GM23338 (cell line): ENCODE measurements at regions not wholly inside any gene's neighbourhood (a gene's known extent, or its start where the extent isn't known, plus 50 kb on each side); places are given as distances from the start of the nearest gene placed in this dataset.

Source experiments
- EZH2 ChIP-seq: fragments of 200-600 bp; sonication (generic); IDR thresholded peaks from one replicate; pipeline ENCODE4 v1.8.0; 2017; ENCODE audit warnings: antibody characterized with exemption, mild to moderate bottlenecking, low read depth; ENCODE audit not compliant: unreplicated experiment
- EZH2phosphoT487 ChIP-seq: fragments of 200-600 bp; sonication (generic); IDR thresholded peaks from one replicate; pipeline ENCODE4 v1.8.1; 2018; ENCODE audit warnings: antibody characterized with exemption; ENCODE audit not compliant: unreplicated experiment
- JUNB ChIP-seq: IDR thresholded peaks from one replicate; pipeline ENCODE4 v1.6.1; 2016; ENCODE audit warnings: antibody characterized with exemption; ENCODE audit not compliant: unreplicated experiment
- POLR2AphosphoS5 ChIP-seq: IDR thresholded peaks from 2 replicates; pipeline ENCODE4 v1.6.1; 2016; ENCODE audit warnings: antibody characterized with exemption, low read depth
- TF ChIP-seq, protein P1 (sequence below), 2 experiments: fragments of 200-600 bp in 1 of 2; sonication (generic) in 1 of 2; conservative IDR thresholded peaks; 2 replicates each; pipeline versions ENCODE4 v1.5.1 to v1.6.1; 2016 to 2017; ENCODE audit warnings: antibody characterized with exemption in 2 of 2, low read depth in 2 of 2, mild to moderate bottlenecking in 2 of 2, moderate library complexity in 1 of 2
- TF ChIP-seq, protein P2 (sequence below): IDR thresholded peaks from one replicate; pipeline ENCODE4 v1.6.1; 2018; ENCODE audit warnings: antibody characterized with exemption; ENCODE audit not compliant: unreplicated experiment

DNA sequence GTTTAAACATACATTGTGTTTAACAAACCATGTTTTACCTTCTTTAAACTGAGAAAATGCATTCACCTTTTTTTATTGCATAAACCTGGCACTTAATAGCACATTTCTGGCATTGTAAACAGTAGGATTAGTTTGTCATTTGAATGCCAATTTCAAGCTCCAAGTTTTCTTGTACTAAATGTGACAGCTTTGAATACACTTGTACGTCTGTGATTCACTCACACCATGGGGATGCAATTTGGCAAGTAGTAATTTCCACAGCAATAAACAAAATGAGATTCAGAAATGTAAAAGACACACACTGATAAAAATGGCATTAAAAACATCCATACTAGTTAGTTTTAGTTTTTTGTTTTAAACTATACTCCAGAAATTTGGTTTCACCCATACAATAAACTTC is 598.9 kb downstream of the SI start:
- TF ChIP-seq, protein P1, sequence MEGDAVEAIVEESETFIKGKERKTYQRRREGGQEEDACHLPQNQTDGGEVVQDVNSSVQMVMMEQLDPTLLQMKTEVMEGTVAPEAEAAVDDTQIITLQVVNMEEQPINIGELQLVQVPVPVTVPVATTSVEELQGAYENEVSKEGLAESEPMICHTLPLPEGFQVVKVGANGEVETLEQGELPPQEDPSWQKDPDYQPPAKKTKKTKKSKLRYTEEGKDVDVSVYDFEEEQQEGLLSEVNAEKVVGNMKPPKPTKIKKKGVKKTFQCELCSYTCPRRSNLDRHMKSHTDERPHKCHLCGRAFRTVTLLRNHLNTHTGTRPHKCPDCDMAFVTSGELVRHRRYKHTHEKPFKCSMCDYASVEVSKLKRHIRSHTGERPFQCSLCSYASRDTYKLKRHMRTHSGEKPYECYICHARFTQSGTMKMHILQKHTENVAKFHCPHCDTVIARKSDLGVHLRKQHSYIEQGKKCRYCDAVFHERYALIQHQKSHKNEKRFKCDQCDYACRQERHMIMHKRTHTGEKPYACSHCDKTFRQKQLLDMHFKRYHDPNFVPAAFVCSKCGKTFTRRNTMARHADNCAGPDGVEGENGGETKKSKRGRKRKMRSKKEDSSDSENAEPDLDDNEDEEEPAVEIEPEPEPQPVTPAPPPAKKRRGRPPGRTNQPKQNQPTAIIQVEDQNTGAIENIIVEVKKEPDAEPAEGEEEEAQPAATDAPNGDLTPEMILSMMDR (conservative IDR thresholded peaks at IDR 0.05; ENCODE audit: low read depth in 2 of 2): no peak
- TF ChIP-seq POLR2AphosphoS5: no peak
- TF ChIP-seq JUNB: no peak
- TF ChIP-seq EZH2: no peak
- TF ChIP-seq EZH2phosphoT487: no peak
- TF ChIP-seq, protein P2, sequence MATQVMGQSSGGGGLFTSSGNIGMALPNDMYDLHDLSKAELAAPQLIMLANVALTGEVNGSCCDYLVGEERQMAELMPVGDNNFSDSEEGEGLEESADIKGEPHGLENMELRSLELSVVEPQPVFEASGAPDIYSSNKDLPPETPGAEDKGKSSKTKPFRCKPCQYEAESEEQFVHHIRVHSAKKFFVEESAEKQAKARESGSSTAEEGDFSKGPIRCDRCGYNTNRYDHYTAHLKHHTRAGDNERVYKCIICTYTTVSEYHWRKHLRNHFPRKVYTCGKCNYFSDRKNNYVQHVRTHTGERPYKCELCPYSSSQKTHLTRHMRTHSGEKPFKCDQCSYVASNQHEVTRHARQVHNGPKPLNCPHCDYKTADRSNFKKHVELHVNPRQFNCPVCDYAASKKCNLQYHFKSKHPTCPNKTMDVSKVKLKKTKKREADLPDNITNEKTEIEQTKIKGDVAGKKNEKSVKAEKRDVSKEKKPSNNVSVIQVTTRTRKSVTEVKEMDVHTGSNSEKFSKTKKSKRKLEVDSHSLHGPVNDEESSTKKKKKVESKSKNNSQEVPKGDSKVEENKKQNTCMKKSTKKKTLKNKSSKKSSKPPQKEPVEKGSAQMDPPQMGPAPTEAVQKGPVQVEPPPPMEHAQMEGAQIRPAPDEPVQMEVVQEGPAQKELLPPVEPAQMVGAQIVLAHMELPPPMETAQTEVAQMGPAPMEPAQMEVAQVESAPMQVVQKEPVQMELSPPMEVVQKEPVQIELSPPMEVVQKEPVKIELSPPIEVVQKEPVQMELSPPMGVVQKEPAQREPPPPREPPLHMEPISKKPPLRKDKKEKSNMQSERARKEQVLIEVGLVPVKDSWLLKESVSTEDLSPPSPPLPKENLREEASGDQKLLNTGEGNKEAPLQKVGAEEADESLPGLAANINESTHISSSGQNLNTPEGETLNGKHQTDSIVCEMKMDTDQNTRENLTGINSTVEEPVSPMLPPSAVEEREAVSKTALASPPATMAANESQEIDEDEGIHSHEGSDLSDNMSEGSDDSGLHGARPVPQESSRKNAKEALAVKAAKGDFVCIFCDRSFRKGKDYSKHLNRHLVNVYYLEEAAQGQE: no peak
